Gastroesophageal sphincter (tissue), 3 donors: ENCODE measurements at regions not wholly inside any gene's neighbourhood (a gene's known extent, or its start where the extent isn't known, plus 50 kb on each side); places are given as distances from the start of the nearest gene placed in this dataset.

Experiments used
- EP300 ChIP-seq: sonication (generic); formaldehyde crosslinking; IDR thresholded peaks from one replicate; pipeline ENCODE4 v1.6.1; 2017; ENCODE audit warnings: antibody characterized with exemption, mild to moderate bottlenecking
- POLR2A ChIP-seq, 2 donors: fragments of 450-650 bp; IDR thresholded peaks; one replicate each; pipeline ENCODE4 v1.6.1; 2017; ENCODE audit warnings: antibody characterized with exemption in 2 of 2, mild to moderate bottlenecking in 2 of 2, moderate library complexity in 1 of 2
- TF ChIP-seq, protein P1 (sequence below), 4 experiments: fragments of 200-600 bp in 2 of 4; fragments of 450-650 bp in 2 of 4; sonication (generic) in 1 of 4; IDR thresholded peaks; one replicate each; pipeline ENCODE4 v1.5.1; 2017 to 2019; ENCODE audit warnings: antibody characterized with exemption in 4 of 4, mild to moderate bottlenecking in 2 of 4, moderate library complexity in 2 of 4

DNA sequence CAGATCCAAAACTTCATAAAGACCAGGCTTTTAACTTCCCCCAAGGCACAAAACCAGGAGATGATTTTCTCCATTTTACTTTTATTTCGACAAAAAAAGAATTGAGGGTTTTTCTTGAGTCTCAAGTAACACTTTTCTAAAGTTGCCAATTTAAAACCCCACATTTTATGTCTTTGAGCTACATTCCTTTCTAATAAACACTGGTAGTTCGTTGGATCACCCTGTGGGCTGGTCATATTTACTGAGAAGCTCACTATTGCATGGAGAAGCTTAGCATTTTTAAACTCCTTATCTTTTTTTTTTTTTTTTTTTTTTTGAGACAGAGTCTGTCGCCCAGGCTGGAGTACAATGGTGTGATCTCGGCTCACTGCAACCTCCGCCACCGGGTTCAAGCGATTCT, 255.1 kb upstream of the TPM1 start:
- TF ChIP-seq, protein P1, sequence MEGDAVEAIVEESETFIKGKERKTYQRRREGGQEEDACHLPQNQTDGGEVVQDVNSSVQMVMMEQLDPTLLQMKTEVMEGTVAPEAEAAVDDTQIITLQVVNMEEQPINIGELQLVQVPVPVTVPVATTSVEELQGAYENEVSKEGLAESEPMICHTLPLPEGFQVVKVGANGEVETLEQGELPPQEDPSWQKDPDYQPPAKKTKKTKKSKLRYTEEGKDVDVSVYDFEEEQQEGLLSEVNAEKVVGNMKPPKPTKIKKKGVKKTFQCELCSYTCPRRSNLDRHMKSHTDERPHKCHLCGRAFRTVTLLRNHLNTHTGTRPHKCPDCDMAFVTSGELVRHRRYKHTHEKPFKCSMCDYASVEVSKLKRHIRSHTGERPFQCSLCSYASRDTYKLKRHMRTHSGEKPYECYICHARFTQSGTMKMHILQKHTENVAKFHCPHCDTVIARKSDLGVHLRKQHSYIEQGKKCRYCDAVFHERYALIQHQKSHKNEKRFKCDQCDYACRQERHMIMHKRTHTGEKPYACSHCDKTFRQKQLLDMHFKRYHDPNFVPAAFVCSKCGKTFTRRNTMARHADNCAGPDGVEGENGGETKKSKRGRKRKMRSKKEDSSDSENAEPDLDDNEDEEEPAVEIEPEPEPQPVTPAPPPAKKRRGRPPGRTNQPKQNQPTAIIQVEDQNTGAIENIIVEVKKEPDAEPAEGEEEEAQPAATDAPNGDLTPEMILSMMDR (IDR thresholded peaks at IDR 0.05), result no peak
- TF ChIP-seq POLR2A (IDR thresholded peaks at IDR 0.05) (no peak), EP300 (no peak)
